Activated naive CD4-positive, alpha-beta T cell treated with anti-CD3 and anti-CD28 coated beads, Interleukin-2, amount 50 U/mL, for 16 hours (primary cell): ENCODE measurements at regions not wholly inside any gene's neighbourhood (a gene's known extent, or its start where the extent isn't known, plus 50 kb on each side); places are given as distances from the start of the nearest gene placed in this dataset.
A peak's percentile ranks its signal among the peaks of the same experiment; 100 is the strongest.

Experiments used
- DNase-seq: peaks from one replicate; pipeline ENCODE4 v3.0.0-alpha.2; 2020

DNA sequence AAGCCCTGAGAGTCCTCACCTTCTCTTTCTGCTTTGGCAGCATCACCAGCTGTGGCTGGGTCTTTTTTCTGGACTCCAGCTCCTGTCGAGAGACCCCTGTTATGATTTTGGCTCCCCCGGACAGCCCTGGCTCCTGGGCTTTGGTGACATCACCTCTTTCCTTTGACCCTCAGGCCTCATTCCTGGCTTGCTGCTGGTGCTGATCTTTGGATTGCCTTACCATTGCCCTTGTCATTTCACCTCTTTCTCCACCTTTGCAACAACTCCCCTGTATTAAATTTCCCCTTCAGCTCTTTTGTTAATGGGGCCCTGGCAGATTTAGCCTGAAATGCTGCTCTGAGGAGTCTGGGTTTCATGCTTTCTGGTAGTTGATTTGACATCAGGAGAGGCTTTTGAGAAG is 322.8 kb downstream of the ZSWIM6 start:
- DNase-seq = no peak

DNA sequence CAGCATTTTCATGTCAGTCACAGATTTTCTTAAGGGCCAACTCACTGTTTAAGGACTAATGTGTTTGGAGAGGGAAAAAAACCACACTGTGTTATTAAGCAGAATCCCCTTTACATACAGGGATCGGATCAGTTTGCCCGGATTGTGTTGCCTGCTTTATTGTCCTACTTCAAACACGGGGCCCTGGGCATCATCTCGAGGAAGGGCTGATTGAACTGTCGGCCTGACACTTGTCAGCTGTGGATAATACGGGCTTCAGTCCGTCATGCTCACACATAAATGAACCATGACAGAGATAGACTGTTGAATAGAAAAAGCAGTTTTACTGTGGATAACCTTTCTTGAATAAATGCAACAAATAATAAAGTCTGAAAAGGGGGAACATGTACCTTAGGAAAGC is 325.0 kb downstream of the ZSWIM6 start:
- no peak for DNase-seq

DNA sequence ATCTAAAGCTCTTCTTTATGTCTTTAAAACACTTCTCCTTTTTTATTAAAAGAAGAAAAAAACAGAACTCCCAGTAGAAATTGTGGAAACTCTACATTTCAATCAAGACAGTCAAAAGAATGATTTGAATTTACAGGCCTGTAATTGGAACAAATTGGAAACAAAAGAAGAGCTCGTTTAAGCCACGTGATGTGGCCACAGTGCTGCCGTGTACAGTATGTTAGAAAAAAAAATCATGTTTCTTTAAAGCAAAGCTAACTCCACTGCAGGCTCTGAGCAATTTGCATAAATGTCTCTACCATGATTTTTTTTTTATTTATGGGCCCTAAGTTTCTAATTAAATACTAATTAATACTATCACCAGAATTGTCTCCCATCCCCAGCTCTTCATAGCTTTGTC is 325.6 kb downstream of the ZSWIM6 start:
- DNase-seq = no peak

DNA sequence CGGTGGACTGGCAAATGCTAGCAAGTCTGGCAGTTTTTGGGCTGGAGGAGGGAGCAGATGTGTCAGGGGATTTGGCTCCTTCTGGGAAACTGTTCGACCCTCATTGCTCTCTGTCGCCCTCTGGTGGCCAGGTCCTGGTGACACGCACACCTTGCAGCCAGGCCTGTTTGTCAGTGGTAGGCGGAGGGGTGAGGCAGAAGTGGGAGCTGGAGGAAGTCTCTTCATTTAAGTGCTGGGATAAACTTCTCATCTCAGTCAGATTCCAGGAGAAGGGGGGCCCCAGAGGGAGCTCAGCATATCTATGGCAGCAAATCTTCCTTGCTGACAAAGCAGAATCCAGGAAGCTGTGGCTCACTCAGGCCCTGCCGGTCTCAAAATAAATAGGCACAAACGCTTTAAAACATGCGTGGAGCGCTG is 326.5 kb downstream of the ZSWIM6 start:
- peak; percentile 81 for DNase-seq

DNA sequence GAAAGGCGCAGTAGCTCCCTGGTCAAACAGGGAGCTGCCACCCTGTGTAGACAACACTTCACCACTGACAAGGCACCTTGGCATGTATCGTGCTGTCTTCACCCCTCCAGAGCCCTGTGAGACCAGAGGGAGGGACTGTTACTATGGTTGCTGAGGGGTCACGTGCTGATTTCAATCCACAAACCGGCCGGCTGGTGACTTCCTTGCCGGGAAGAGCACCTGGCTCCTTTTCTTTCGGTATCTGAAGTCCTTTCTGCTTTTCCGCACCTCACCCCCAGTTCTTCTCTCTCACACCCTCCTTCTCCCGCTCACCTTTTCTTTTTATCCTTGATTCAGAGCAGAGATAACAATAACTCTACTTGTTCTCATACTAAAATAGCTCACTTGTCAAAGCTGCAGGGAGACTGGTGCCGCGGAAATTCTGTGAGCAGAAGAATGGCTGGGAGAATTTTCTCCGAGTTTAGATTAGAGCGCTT is 327.2 kb downstream of the ZSWIM6 start:
- DNase-seq = no peak

DNA sequence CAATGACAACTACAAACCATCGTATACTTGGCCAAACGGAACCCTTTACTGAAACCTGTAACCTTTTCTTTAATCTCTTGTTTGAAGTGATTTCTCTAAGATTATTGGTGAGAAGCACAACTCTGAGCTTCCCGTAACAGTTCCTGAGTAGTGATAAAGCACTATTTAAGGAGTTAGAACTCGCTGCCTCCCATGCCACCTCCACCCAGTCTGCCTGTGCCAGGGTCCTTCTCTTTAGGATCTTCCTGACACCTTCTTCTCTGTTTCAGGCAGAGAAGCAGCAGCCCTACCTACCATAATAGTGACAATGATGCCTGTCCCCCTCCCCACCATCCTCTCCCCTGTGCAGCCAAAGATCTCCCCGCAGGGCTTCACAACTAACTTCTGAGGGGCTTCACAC is 330.6 kb downstream of the ZSWIM6 start:
- DNase-seq = no peak

DNA sequence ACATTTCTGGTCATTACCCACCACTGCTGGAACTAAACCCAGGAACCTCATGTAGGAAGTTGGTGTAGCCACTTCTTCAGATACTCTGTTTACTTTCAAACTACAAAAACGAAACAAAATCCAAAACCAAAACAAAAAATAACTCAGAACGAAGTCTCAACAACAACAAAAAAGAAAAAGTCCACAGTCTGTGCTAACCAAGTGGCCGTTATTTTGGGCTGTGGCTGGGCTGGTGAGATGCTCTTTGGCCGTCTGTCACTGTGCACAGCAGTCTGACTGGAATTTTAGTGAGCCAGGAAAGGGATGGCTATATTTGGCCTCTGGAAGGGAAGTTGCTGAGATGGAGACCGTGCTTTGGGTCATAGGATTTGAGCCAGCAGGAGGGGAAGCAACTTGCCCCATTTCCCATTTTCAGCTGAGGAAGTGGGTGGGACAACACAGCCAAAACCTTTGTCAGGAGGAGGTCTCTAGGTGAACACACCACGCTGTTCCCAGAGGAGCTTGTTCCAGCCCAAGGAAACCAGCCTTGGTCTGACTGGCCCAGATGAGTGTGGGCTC is 334.1 kb downstream of the ZSWIM6 start:
- no peak for DNase-seq

DNA sequence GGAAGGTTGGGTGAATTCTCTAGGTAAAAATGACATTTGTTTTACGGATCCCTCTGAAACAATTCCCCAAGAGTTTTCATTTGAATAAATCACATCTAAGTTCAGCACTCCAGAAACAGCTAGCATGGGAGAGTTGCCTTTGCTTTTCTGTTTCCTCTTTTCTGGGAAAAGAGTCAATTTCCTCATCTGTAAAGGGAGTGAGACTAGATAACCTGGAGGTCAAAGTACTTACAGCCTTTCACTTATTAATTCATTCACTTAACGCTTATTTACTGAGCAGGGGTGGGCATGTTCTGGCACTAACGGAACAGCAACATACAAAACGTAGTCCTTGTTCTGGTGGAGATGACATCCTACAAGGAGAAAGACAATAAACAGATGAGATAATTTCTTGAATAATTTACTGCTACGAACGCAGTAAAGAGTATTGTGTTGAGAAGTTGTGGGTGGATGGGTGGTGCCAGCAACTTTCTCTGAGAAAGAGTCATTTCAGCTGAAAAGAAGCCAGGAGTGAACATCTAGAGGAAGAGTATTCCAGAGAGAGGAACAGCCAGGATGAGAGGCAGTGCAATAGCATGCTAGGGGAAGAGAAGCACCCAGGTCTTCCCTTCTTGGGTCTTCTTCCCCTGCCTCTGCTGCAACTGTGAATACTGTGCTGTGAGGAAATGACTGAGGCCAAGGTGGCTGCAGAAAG is 335.6 kb downstream of the ZSWIM6 start:
- DNase-seq = no peak

DNA sequence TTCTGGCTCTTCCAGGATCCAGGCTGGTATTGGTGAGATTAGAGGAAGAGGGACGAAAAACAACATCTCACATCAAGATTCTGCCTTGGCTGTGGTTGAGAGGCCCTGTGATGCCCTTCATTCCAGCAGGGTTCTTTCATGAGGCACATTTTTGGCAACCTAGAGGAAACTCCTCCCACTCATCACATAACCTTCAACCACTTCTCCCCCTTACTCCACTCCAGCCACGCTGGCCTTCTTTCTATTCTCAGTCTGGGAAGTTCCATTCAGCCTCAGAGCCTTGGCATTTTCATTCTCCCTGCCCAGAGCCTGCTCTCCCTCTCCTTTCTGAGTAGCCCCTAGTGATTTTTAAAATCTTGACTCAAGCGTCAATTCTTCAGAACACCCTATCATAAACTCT is 337.5 kb downstream of the ZSWIM6 start:
- DNase-seq = no peak

DNA sequence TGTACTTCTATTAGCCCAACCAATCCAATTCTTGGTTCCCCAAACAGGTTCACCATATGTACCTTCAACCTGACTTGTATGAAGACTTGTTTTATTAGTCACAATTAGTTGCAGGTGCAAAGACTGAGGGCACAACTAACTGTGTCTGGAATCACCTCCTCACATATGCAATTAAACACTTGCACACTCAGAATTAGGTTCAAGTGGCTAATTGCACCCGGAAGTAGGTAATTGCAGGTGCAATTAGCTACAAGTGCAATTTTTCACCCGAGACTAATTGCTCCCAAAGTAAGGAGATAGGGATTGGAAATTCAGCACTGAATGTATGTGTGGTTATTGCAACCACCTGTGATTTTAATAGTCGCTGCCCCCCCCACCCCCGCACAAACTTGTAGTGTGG is 338.9 kb downstream of the ZSWIM6 start:
- no peak for DNase-seq

DNA sequence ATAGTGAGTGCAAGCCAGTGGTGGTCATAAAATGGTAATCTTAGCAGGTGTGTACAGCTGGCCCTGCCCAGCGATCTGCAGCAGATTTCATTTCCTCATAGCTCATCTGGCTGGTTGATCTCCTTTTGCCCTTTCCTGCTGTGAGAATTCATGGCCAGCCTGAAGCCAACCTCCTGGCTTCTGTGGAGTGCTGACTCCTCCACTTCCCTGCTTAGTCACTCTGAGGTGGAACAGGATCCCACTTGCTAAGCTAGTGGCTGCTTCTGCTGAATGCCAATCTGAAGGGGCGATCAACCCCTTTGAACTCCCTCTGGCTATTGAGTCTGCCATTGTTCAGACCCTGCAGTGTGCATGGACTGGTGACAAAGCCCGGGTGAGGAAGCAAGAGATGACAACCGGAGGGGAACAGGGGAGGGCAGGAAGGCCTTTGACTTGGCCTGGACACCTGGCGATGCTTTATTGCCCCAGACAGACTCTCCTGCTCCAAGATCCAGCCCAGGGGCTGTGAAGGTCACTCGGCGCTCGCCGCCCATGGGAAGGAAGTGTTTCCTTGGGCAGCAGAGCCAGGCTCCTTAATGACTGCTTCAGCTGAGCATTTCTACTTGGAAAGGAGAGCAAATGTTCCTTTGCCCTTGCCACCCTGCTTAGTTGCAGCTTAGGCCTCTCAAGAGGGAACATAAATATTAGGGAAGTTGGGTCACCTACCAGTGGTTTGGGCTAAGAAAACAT is 341.1 kb downstream of the ZSWIM6 start:
- DNase-seq = no peak

DNA sequence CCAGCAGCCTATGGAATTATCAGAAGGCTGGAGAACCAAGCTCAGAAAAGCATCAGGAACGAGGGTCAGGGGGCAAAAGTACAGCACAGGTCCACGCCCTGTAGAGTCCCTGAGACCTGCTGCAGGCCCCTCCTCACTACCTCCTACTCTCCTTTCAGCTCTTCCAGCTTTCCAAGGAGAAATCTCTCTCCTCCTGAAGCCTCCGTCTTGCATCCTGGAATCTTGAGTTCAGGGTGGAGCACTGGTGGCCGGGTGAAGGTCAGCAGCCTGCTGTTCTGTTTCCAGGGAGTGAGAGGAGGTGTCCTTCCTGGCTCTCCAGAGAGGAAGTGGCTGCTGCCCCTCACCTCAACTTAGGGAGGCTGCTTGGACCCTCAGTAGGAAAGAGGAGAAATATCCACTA is 342.3 kb downstream of the ZSWIM6 start:
- no peak for DNase-seq

DNA sequence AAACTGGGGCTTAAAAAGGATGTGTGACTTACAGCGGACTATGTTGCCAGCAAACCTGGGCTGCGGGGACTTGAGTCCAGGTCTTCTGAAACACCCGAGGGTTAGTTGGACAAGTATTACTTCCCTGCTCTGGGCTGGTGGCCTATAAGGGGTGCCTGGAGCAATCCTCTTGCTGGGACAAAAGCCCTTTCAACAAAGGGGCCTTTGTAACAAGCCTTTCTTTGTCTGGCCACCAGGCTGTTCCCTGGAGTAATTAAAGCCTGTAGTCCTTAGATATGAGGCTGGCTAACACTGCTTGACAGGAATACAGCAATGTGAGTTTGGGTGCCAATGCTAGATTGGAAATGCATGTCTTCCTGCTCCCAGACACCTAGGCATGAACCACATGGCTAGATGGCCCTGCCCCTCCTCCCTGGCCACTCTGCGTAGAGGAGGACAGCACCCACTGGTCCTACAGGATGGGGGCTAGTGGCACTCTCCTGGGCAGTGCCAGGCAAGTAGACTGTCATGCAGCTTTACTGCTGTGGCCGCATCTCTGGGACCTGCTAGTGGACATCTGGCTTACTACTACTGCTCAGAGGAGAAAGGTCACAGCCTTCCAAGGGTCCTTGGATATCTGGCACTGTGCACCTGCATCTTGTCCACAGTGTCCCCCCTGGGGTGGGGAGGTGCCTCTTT is 343.1 kb downstream of the ZSWIM6 start:
- DNase-seq = no peak

DNA sequence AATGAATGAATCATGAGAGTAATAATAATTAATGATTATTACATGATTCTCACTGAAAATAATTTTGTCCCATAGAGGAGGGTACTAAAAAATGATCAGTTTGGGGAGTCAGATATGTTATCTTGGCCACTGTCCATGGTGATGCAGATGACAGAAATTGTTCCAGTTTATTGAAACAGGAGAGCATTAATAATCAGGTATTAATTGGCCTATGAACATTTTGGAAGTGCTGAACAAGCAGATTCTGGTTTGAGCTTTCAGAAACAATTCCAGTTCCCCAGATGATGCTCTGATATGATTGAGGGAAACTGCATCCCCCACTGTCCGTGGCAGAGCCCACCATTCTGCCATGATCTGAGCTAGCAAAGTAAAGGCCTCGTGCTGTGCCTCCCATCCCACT is 345.2 kb downstream of the ZSWIM6 start:
- DNase-seq = no peak

DNA sequence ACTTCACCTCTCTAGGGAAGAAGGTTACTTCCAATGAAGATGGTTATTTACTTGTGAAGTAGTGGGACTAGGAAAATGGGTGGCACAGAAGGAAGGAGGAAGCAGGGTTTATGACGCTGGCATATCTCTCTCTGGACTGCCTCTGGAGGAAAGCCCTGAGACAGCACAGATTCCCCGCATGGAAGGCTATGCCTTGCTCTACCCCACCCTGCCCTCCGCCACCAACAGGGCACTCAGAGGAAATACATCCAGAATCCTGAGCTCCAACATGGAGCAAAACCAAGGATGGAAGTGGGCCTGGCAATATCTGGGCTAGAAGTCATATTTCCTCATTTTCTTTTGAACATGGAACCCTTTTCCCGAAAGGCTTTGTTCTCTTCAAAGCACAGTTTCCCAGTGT is 346.9 kb downstream of the ZSWIM6 start:
- DNase-seq = no peak

DNA sequence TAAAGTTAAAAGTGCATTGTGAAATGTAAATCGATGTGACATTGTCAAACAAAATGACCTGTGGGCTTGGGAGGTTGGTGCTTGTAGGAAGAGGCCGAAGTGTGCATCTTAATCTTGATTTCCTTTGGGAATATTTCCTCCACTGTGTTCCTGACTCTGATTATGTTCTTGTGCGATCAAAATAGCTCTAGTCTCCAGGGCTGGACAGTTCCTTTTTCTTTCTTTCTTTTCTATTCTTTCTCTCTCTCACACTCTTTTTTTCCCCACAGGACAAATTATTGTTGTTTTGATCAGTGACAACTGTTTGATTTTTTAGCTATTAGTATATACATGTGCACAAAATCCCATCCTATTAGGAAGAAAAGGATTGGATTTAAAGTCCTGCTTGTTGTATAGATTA is 347.5 kb downstream of the ZSWIM6 start:
- DNase-seq = no peak

DNA sequence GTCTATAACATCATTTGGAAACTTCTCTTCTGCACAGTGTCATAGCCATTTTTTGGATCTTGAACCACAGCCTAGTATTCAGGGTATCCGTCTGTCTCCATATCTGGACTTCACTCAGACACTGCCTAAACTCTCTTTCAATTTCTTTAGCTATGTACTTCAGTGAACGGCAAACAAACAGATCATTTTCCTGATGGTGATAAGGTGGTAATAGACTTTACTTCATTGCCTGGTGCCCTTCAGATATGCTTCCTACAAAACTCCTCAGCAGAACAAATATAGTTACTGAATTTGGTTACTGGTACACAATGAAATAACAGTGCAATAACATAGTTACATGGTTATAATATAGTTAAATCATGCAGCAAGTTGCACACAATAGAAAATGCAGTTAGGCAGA is 348.2 kb downstream of the ZSWIM6 start:
- DNase-seq = no peak

DNA sequence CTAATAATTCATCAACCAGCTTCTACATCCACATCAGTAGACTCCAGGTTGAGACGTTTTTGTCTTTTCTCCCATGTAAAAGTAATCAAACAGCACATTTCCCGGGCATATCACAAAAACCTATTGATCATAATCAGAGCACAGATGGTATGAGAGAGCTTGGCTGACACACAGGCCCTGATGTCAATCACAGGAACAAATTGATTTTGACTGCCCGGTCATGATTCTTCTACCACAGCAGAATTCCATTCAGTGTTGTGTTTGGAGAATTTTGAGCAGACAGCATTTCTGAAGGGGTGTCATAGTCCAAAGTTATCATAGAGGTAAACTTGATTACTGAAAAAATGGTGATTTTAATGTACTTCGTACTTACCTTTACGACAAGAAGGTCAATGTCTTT is 351.1 kb downstream of the ZSWIM6 start:
- no peak for DNase-seq

DNA sequence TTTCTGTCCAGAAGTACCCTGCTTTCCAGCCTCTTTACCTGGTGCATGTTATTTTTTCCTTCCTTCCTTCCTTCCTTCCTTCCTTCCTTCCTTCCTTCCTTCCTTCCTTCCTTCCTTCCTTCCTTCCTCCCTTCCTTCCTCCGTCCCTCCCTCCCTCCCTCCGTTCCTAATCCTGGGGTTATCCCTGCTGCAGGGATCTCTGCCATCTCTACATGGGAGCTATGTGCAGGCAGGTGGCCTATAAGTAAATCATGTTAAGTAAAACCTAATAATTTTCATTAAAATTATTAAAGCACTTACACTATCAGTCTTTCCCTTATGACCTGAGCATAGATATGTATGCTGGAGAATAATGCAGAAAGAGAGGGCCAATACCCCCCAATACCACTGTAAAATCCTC is 351.9 kb downstream of the ZSWIM6 start:
- DNase-seq = no peak

DNA sequence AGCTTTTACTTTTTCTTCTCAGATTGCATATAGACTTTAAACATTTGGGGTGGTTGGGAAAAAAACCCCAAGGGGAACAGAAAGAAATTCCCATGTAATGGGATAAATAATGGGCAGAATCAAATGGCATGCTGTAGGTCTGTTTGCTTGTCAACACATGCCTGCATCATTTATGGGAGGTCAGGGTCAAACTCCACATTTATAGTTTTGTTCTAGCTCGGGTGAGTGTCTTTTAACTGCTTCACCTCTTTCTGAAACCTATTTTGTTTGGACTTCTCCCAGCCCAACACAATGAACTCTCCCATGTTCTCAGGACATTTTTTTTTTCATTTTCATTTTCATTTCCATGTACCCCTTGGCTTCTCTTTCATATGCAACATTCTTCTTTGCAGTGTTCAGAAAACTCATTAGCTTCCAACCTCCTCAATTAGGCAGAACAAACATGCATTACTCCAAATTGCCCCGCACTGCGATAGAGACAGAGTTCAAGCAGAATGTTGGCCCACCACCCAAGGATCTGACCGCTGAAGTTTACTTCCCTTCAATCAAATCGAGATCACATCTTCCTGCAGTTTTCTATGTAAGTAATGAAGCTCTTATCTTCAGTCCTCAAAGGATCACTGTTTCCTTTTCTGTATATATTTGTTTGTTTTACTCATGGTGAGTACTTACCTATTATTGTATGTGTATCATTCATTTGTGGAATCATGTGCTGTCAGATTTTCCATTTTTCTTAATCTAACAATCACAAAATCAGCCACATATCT is 354.6 kb downstream of the ZSWIM6 start:
- no peak for DNase-seq

DNA sequence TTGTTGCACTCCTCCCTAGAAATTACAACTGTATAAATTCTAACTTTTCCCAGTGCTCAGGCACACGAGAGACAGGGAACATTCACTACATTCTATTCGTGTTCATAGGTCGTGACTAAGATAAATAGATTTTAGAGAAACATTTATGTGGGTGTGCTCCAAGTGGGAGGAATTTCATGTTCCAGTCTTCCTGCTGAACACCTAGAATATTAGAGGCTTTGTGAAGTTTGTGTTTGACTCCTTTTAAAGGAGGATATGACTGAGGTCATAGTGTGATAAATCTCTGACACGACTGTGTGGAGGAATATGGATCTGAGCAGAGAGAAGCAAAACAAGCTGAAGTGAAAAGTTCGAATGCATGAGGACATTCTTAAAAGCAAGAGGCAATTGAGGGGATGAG is 355.3 kb downstream of the ZSWIM6 start:
- no peak for DNase-seq

DNA sequence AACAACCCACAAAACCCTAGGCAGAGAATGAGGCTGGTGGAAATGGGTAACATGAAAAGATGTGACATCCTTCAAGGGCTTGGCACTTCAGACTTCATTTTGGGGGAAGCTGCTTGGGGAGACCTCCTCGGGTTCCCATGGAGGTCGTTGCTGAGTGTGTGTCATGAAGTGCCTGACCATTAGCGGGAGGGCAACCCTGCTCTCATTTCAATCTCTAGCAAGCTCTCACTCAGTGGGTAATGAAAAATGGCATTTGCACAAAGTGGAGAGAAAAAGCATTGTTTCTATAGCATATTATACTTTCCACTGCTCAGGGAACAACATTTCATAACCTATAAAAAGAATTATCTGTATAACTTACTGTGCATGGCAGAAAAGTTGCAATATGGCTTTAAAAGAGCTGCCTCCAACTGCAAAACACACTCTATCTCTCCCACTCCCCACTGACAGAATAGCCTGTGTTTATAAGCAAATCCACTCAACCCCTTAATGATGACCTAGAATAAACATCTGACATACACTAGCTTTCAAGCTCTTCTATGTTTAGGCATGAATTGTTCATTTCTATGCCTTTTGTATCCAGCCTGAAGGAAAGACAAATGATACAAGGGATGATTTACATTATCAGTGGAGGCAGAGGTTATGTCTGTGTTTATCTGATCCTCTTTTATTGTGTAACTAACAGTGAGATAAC is 357.2 kb downstream of the ZSWIM6 start:
- no peak for DNase-seq
